ENCODE measurements at regions not wholly inside any gene's neighbourhood (a gene's known extent, or its start where the extent isn't known, plus 50 kb on each side); places are given as distances from the start of the nearest gene placed in this dataset.

GRCh38 chr4:134408897-134409296, 207.3 kb upstream of the PABPC4L start:
- DNase-seq (no peak), FAIRE-seq (no peak), ATAC-seq (peak in 2 of 4 donors; percentile 62 to 69)
- H3K4me3 ChIP-seq: no peak overlapping the region
- WGBS, 2 donors: 24 to 30% methylated on average over 2 of the region's 2 CpGs
- H3K27ac ChIP-seq: no peak overlapping the region
- H3K9me3 ChIP-seq: no peaks in the 10 kb centered on the region
- intact Hi-C loops (cut with DNase I): no loop called here
- H3K36me3 ChIP-seq: no peaks in the 10 kb centered on the region
- TF ChIP-seq CTCF (IDR thresholded peaks at IDR 0.05): no peak
- H3K27me3 ChIP-seq: no peaks in the 10 kb centered on the region
- H3K4me1 ChIP-seq: no peaks in the 10 kb centered on the region

- DNase-seq (no peak), ATAC-seq (no peak), FAIRE-seq (no peak)
- no peaks in the 10 kb centered on the region for H3K4me1 ChIP-seq
- intact Hi-C loops (cut with DNase I): no loop called here
- no peaks in the 10 kb centered on the region for H3K9me3 ChIP-seq
- no peak overlapping the region for H3K27ac ChIP-seq
- no peaks in the 10 kb centered on the region for H3K36me3 ChIP-seq
- H3K4me3 ChIP-seq: no peak overlapping the region
- no peaks in the 10 kb centered on the region for H3K27me3 ChIP-seq
- WGBS, 2 donors: 63 to 76% methylated on average over 2 of the region's 2 CpGs
- no peak for TF ChIP-seq CTCF (IDR thresholded peaks at IDR 0.05)
These were observed 200.2 kb upstream of the PABPC4L start for GRCh38 chr4:134401798-134402197.

- Histone ChIP-seq H3K4me1 (no peaks in the 10 kb centered on the region), H3K27ac (no peak overlapping the region), H3K4me3 (no peak overlapping the region), H3K36me3 (no peaks in the 10 kb centered on the region), H3K9me3 (no peaks in the 10 kb centered on the region), H3K27me3 (no peaks in the 10 kb centered on the region)
- 84 to 90% methylated on average over 2 of the region's 2 CpGs for WGBS, 2 donors
- no peak for ATAC-seq
- FAIRE-seq: no peak
- intact Hi-C loops (cut with DNase I): no loop called here
- no peak for TF ChIP-seq CTCF (IDR thresholded peaks at IDR 0.05)
- no peak for DNase-seq
These were observed 192.0 kb upstream of the PABPC4L start for GRCh38 chr4:134393592-134393991.

GRCh38 chr4:134390319-134390718, 188.7 kb upstream of the PABPC4L start:
- Histone ChIP-seq H3K27ac (no peak overlapping the region), H3K36me3 (no peaks in the 10 kb centered on the region), H3K4me3 (no peak overlapping the region), H3K9me3 (no peaks in the 10 kb centered on the region), H3K27me3 (no peaks in the 10 kb centered on the region), H3K4me1 (no peaks in the 10 kb centered on the region)
- DNase-seq (no peak), FAIRE-seq (no peak), ATAC-seq (no peak)
- intact Hi-C loops (cut with DNase I): no loop called here
- 48 to 58% methylated on average over 2 of the region's 2 CpGs for WGBS, 2 donors
- no peak for TF ChIP-seq CTCF (IDR thresholded peaks at IDR 0.05)

- WGBS, 2 donors: 68 to 71% methylated on average over 4 of the region's 4 CpGs
- no peaks in the 10 kb centered on the region for H3K4me1 ChIP-seq
- H3K27ac ChIP-seq: no peak overlapping the region
- no peaks in the 10 kb centered on the region for H3K27me3 ChIP-seq
- no peak for ATAC-seq
- intact Hi-C loops (cut with DNase I): no loop called here
- FAIRE-seq: no peak
- no peaks in the 10 kb centered on the region for H3K36me3 ChIP-seq
- no peak overlapping the region for H3K4me3 ChIP-seq
- DNase-seq: no peak
- TF ChIP-seq CTCF (IDR thresholded peaks at IDR 0.05): no peak
- H3K9me3 ChIP-seq: no peaks in the 10 kb centered on the region
These were observed 186.8 kb upstream of the PABPC4L start for GRCh38 chr4:134388351-134388750.

All from pancreas (tissue), 10 donors.